Stromal cell of bone marrow (primary cell): ENCODE measurements at regions not wholly inside any gene's neighbourhood (a gene's known extent, or its start where the extent isn't known, plus 50 kb on each side); places are given as distances from the start of the nearest gene placed in this dataset.
"Not testable (repeated sequence)": the region's sequence is repeated elsewhere in the genome, so short reads cannot be mapped to it uniquely, and the experiment has no call there.

Source experiments
- DNase-seq: peaks from one replicate; pipeline ENCODE4 v3.0.0-alpha.2; 2012; ENCODE audit warnings: low read depth

GRCh38 chr21:18550361-18550760, 146.8 kb upstream of the TMPRSS15 start:
- no peak for DNase-seq

DNA sequence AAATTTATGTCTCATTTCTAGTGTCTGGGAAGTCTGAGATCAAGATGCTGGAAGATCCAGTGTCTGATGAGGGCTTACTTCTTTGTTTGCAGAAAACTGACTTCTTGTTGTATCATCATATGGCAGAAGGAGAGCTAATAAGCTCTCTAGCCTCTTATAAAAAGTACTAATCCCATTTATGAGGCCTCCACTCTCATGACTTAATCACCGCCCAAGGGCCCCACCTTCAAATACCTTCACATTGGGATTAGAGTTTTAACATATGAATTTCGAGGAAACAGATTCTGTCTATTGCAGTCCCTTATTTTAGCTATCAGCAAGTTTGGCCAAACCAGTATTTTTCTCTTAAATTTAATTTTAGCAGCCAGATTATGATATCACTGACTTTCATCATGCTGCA, 150.2 kb upstream of the TMPRSS15 start:
- no peak for DNase-seq

- DNase-seq: not testable (repeated sequence)
These were observed 164.2 kb upstream of the TMPRSS15 start for GRCh38 chr21:18567770-18568169.

DNA sequence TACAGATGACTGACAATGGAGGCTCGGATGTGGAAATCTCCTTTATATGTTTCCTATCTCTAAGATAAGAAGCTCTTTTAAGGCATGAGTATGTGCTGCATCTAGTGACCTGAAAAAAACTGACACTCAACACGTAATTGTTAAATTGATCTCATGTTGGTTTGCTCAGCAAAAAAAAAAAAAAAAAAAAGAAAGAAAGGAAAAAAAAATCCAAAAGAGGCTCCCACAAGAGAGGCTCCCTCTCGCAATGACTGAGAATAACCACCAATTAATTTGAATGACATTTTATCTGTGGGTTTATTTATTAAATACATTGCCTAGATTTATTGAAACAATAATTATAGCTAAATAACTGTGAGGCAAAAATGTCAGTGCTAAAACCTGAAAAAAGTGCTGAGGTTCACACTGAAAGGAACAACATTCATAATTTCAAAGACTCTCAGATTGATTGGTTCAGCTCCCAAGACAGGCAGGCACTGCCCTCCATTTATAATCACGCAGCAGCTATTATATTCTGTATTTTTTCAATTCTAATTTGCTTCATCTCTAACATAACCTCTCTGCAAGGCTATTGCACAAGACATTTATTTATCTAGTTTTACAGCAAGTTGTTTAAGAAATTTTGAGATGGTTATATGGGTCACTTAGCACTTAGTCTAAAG, 184.5 kb upstream of the TMPRSS15 start:
- no peak for DNase-seq

DNA sequence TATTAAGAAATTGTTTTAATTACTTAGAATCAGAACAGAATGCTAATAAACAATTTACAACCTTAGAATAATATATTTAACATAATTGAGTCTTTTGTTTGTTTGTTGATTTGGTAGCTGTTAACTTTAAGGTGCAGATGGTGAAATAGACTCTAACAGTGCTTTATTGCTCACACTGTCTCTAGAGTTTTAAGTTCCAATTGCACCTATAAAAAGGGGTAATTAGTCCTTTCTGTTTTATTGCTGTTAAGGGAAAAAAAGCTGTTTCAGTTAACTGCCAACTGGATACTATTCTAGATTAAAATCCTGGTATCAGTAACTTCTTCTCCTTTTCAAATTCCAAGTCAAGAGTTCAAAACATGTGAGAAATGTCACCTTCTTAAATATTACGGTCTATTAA, 197.6 kb upstream of the TMPRSS15 start:
- no peak for DNase-seq

DNA sequence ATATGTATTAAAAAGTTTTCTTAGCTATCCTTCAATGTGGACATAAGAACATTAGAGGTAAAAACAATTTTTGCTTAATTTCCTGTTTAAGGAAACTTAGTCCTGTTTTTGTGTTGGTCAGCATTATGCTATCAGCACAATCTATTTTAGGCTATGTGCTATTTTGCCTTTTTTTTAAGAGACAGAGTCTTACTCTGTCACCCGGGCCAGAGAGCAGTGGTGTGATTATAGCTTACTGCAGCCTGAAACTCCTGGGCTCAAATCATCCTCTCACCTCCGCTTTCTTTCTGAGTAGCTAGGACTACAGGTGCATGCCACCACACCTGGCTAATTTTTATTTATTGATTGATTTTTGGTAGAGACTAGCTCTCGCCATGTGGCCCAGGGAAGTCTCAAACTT, 199.1 kb upstream of the TMPRSS15 start:
- no peak for DNase-seq

- DNase-seq: no peak
These were observed 199.7 kb upstream of the TMPRSS15 start for GRCh38 chr21:18603261-18603660.

- no peak for DNase-seq
These were observed 200.4 kb upstream of the TMPRSS15 start for GRCh38 chr21:18603980-18604379.

- no peak for DNase-seq
These were observed 204.6 kb upstream of the TMPRSS15 start for GRCh38 chr21:18608226-18608625.

GRCh38 chr21:18614303-18614702, 210.7 kb upstream of the TMPRSS15 start:
- DNase-seq: no peak

GRCh38 chr21:18617291-18617690, 213.7 kb upstream of the TMPRSS15 start:
- DNase-seq: no peak

- no peak for DNase-seq
These were observed 216.9 kb upstream of the TMPRSS15 start for GRCh38 chr21:18620436-18620835.

GRCh38 chr21:18622383-18622782, 218.8 kb upstream of the TMPRSS15 start:
- DNase-seq: no peak

- no peak for DNase-seq
These were observed 226.9 kb upstream of the TMPRSS15 start for GRCh38 chr21:18630446-18630845.

DNA sequence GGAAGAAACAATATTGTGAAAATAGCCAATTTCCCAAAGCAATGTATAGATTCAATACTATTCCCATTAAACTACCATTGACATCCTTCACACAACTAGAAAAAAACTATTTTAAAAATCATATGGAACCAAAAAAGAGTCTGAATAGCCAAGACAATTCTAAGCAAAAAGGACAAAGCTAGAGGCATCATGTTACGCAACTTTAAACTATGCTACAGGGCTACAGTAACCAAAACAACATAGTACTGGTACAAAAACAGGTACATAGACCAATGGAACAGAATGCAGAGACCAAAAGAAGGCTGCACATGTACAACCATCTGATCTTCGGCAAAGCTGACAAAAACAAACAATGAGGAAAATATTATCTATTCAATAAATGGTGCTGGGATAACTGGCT, 233.3 kb upstream of the TMPRSS15 start:
- no peak for DNase-seq

DNA sequence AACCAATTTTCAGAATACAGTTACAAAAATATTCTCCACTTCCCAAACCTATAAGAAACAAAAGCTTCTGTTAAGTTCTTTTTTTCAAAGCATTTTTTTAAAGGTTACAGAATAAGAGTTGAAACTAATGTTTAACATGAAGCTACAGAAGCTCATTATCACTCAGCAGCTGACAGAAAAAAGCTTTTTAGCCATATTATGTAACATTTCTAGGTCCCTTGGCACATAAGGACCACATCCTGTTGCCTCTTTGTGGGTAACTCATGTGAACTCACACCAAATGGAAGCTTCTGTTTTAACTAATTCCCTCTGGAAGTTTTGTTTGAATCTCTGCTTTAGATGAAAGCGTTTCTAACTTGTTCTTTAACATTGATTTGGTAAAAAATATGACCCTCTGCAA, 242.5 kb upstream of the TMPRSS15 start:
- DNase-seq: no peak

- DNase-seq: no peak
These were observed 252.3 kb upstream of the TMPRSS15 start for GRCh38 chr21:18655931-18656330.

DNA sequence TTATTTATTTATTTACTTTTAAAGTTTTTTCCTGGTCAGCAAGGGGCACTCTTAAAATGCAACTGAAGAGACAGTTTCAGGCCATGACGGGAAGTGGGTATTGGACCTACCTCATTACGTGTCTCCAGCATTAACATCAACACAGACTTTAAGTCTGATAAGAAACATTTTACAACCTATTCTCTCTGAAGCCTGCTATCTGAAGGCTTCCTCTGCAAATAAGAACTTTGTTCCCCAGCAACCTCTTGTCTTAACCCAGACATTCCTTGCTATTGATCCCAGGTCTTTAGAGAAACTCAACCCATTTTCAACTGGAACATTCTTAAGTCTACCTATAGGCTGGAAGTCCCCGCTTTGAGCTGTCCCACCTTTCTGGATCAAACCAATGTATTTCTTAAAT, 258.3 kb upstream of the TMPRSS15 start:
- no peak for DNase-seq

GRCh38 chr21:18663663-18664062, 260.1 kb upstream of the TMPRSS15 start:
- no peak for DNase-seq

GRCh38 chr21:18666725-18667124, 263.1 kb upstream of the TMPRSS15 start:
- DNase-seq: no peak

DNA sequence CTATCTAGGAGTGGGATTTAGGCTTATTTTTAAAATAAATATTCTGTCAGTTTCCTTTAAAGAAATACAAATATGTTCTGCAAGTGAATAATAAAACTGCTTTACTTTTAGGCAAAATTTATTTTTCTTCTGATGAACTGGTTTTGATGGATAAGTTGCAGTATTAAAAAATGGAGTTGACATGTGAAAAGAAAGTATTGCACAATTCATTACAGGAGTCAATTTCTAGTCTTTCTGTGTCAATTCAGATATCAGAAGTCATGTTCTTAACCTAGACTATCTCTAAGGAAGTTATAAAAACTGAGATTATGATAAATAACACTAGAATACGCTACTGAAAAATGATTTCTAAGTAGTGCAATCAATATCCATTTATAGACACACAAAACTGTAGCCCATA, 270.2 kb upstream of the TMPRSS15 start:
- DNase-seq: no peak

GRCh38 chr21:18677632-18678031, 274.0 kb upstream of the TMPRSS15 start:
- no peak for DNase-seq

- DNase-seq: no peak
These were observed 302.4 kb upstream of the TMPRSS15 start for GRCh38 chr21:18705971-18706370.

- DNase-seq: no peak
These were observed 308.1 kb upstream of the TMPRSS15 start for GRCh38 chr21:18711662-18712061.

GRCh38 chr21:18715606-18716005, 312.0 kb upstream of the TMPRSS15 start:
- DNase-seq: no peak
